ENCODE measurements at regions not wholly inside any gene's neighbourhood (a gene's known extent, or its start where the extent isn't known, plus 50 kb on each side); places are given as distances from the start of the nearest gene placed in this dataset.

DNA sequence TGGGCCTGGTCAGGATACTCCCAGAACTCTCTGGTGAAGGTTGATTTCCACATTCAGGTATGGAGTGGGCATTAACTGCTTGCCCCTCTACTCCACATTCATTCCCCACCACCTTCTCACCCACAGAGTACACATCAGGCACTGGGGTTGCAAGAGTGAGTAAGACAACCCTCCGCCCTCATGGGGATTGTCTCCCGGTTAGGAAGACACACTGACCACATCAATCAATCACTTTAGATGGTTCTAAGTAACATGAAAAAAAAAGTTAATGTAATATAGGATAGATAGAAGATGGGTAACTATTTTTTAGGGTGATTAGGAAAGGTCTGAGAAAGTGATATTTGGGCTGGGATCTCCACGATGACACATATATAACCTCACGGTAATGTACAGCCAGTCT, 116.0 kb upstream of the NEO1 start:
- intact Hi-C loops (cut with micrococcal nuclease): no loop called here
- H3K27ac Mint-ChIP-seq (ENCODE audit: low read depth, unreplicated experiment): no peak overlapping the region
- CTCF ChIA-PET: no interaction called here

DNA sequence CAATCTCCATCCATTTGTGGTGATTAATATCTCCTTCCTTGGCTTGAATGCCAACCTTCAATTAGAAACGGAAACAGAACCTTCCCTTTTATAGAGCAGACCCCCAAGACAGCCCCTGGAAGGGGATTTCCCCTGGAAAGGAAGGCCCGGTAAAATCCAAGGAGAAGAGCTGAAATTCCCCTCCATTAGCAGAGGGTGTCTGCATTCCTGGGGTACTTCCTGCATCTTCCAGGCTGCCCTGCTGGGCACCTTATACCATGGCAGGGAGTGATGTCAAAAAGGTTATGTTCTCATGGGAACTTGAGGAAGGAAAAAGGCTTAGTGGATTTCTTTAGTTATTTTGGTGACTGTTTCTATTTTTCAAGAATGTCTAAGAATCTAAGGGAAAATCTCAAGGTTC, 116.7 kb upstream of the NEO1 start:
- no peak for DNase-seq (ENCODE audit: unreplicated experiment)
- ChIA-PET CTCF (no interaction called here), POLR2A (no interaction called here)
- H3K27ac Mint-ChIP-seq (ENCODE audit: low read depth, unreplicated experiment): no peak overlapping the region
- intact Hi-C loops (cut with micrococcal nuclease): no loop called here
- BruUV-seq (replicated peaks): no TSS peak
- H3K9me3 Mint-ChIP-seq (ENCODE audit: unreplicated experiment): no peaks in the 10 kb centered on the region
- TF ChIP-seq, protein P1, sequence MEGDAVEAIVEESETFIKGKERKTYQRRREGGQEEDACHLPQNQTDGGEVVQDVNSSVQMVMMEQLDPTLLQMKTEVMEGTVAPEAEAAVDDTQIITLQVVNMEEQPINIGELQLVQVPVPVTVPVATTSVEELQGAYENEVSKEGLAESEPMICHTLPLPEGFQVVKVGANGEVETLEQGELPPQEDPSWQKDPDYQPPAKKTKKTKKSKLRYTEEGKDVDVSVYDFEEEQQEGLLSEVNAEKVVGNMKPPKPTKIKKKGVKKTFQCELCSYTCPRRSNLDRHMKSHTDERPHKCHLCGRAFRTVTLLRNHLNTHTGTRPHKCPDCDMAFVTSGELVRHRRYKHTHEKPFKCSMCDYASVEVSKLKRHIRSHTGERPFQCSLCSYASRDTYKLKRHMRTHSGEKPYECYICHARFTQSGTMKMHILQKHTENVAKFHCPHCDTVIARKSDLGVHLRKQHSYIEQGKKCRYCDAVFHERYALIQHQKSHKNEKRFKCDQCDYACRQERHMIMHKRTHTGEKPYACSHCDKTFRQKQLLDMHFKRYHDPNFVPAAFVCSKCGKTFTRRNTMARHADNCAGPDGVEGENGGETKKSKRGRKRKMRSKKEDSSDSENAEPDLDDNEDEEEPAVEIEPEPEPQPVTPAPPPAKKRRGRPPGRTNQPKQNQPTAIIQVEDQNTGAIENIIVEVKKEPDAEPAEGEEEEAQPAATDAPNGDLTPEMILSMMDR (IDR thresholded peaks at IDR 0.05; ENCODE audit: unreplicated experiment): no peak
- no peaks in the 10 kb centered on the region for H3K36me3 Mint-ChIP-seq (ENCODE audit: insufficient read depth, unreplicated experiment)
- H3K4me1 Mint-ChIP-seq (ENCODE audit: insufficient read depth, unreplicated experiment): no peaks in the 10 kb centered on the region
- H3K4me3 Mint-ChIP-seq (ENCODE audit: unreplicated experiment): no peak overlapping the region
- H3K27me3 Mint-ChIP-seq (ENCODE audit: insufficient read depth, unreplicated experiment): peaks cover 36% of the 10 kb centered on the region

More for the DNA sequence above, 116.0 kb upstream of the NEO1 start:
- DNase-seq (ENCODE audit: unreplicated experiment): no peak
- BruUV-seq (replicated peaks): no TSS peak
- Mint-ChIP-seq H3K9me3 (ENCODE audit: unreplicated experiment) (no peaks in the 10 kb centered on the region), H3K4me1 (ENCODE audit: insufficient read depth, unreplicated experiment) (no peaks in the 10 kb centered on the region), H3K27me3 (ENCODE audit: insufficient read depth, unreplicated experiment) (peaks cover 29% of the 10 kb centered on the region), H3K36me3 (ENCODE audit: insufficient read depth, unreplicated experiment) (no peaks in the 10 kb centered on the region), H3K4me3 (ENCODE audit: unreplicated experiment) (no peak overlapping the region)
- TF ChIP-seq, protein P1 (IDR thresholded peaks at IDR 0.05; ENCODE audit: unreplicated experiment): no peak
- POLR2A ChIA-PET: no interaction called here

- intact Hi-C loops (cut with micrococcal nuclease): no loop called here
- Mint-ChIP-seq H3K4me1 (ENCODE audit: insufficient read depth, unreplicated experiment) (no peaks in the 10 kb centered on the region), H3K9me3 (ENCODE audit: unreplicated experiment) (no peaks in the 10 kb centered on the region), H3K4me3 (ENCODE audit: unreplicated experiment) (no peak overlapping the region), H3K36me3 (ENCODE audit: insufficient read depth, unreplicated experiment) (no peaks in the 10 kb centered on the region), H3K27me3 (ENCODE audit: insufficient read depth, unreplicated experiment) (peaks cover 42% of the 10 kb centered on the region), H3K27ac (ENCODE audit: low read depth, unreplicated experiment) (no peak overlapping the region)
- POLR2A ChIA-PET: interaction anchor here (1.2 kb wide), 1 partner anchor 10 kb away, joined by 3 read pairs; no protein-coding TSS in a partner anchor
- CTCF ChIA-PET: no interaction called here
- no TSS peak for BruUV-seq (replicated peaks)
- DNase-seq (ENCODE audit: unreplicated experiment): no peak
- TF ChIP-seq, protein P1 (IDR thresholded peaks at IDR 0.05; ENCODE audit: unreplicated experiment): no peak
Observed at GRCh38 chr15:72934921-72935320, 117.3 kb upstream of the NEO1 start.

GRCh38 chr15:72933976-72934375, 118.3 kb upstream of the NEO1 start:
- no TSS peak for BruUV-seq (replicated peaks)
- intact Hi-C loops (cut with micrococcal nuclease): no loop called here
- peaks cover 52% of the 10 kb centered on the region for H3K27me3 Mint-ChIP-seq (ENCODE audit: insufficient read depth, unreplicated experiment)
- DNase-seq (ENCODE audit: unreplicated experiment): no peak
- no peaks in the 10 kb centered on the region for H3K4me1 Mint-ChIP-seq (ENCODE audit: insufficient read depth, unreplicated experiment)
- ChIA-PET POLR2A (interaction anchor here (1.0 to 1.2 kb wide), 2 partner anchors 11 to 64 kb away, joined by 3 read pairs; no protein-coding TSS in a partner anchor), CTCF (no interaction called here)
- TF ChIP-seq, protein P1 (IDR thresholded peaks at IDR 0.05; ENCODE audit: unreplicated experiment): no peak
- H3K9me3 Mint-ChIP-seq (ENCODE audit: unreplicated experiment): no peaks in the 10 kb centered on the region
- H3K4me3 Mint-ChIP-seq (ENCODE audit: unreplicated experiment): no peak overlapping the region
- no peaks in the 10 kb centered on the region for H3K36me3 Mint-ChIP-seq (ENCODE audit: insufficient read depth, unreplicated experiment)
- H3K27ac Mint-ChIP-seq (ENCODE audit: low read depth, unreplicated experiment): no peak overlapping the region

Data from MCF 10A (cell line).